HL-60/S4 treated with retinoic acid at 250 ng/mL for 4 days and 3 days (cell line): ENCODE measurements at regions not wholly inside any gene's neighbourhood (a gene's known extent, or its start where the extent isn't known, plus 50 kb on each side); places are given as distances from the start of the nearest gene placed in this dataset.
"Not testable (repeated sequence)": the region's sequence is repeated elsewhere in the genome, so short reads cannot be mapped to it uniquely, and the experiment has no call there.

Experiments
- in situ Hi-C: fragments of 300-500 bp; cut with MboI; formaldehyde crosslinking; loops from 2 replicates; pipeline ENCODE4 v1.7.0; 2022; ENCODE audit warnings: low sequenced_read_pairs

DNA sequence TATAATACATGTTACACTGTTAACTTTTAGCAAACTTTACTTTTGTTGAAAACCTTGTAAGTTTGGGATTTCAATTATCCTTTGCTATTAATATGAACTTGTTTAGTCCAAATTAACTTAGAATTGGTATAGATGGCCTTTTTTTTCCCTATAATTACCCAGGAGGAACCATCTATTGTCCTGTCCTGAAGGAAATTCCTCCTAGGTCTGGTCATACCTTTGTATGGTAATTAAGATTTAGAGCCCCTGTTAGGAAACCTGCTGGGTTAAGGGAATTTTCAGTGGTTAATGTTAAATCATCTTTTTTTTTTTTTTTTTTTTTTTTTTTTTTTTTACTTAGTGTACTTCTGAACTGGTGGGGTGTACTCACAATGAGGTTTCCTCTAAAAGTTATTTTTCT, 2159.8 kb downstream of the TP53TG3F start:
- in situ Hi-C loops, result not testable (repeated sequence)

DNA sequence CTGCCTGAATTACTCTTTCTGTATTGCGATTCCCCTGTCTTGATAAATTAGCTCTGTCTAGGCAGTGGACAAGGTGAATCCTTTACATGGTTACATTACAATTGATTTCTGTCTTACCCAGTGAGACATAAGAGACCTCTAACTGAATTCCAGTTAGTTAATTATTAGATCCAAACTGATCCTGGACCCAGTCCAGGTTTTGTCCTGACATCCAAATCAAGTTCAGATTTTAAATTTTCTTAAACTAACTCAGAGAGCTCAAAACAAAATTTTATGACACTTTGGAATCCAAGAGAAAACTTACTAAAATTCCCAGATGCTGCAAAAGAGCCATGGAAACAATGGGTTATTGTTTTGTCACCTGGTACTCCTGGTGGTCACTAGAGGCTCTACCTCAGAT, 2166.6 kb downstream of the TP53TG3F start:
- in situ Hi-C loops, result no loop called here

DNA sequence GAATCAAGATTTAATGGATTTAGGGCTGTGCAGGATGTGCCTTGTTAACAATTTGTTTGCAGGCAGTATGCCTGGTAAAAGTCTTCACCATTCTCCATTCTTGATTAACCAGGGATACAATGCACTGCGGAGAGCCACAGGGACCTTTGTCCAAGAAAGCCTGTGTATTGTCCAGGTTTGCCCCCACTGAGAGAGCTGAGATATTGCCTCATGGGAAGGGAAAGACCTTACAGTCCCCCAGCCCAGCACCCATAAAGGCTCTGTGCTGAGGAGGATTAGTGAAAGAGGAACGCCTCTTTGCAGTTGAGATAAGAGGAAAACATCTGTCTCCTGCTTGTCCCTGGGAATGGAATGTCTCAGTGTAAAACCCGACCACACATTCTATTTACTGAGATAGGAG, 2169.6 kb downstream of the TP53TG3F start:
- in situ Hi-C loops, result no loop called here

DNA sequence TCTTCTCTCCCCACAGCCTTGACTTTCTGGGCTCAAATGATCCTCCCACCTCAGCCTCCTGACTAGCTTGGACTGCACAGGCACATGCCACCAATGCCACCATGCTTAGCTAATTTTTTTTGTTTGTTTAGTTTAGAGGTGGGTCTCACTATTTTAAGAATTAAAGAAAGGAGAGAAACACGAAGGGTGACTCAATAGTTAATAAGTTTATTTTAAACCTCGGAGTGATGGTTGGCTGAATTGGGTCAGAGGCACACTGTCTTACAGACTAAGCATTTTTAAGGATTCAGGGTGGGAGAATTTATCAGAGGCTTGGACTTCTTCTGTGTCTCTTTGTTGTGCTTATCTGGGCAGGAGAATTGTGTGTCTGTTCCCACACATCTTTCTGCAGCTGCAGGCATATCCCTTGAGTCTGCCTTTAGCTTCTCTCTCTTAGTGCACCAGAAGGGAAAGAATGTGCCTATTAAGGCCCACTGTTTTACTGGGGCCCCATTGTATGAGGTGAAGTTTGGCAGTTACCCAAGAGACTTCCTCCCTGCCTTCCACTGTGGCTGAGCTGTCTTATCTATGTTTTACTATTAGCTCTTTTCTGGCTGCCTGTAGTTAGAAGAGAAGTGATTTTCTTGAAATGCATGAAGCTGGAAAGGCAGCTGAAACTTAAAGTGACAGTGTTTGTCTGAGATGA, 2172.0 kb downstream of the TP53TG3F start:
- in situ Hi-C loops, result no loop called here

DNA sequence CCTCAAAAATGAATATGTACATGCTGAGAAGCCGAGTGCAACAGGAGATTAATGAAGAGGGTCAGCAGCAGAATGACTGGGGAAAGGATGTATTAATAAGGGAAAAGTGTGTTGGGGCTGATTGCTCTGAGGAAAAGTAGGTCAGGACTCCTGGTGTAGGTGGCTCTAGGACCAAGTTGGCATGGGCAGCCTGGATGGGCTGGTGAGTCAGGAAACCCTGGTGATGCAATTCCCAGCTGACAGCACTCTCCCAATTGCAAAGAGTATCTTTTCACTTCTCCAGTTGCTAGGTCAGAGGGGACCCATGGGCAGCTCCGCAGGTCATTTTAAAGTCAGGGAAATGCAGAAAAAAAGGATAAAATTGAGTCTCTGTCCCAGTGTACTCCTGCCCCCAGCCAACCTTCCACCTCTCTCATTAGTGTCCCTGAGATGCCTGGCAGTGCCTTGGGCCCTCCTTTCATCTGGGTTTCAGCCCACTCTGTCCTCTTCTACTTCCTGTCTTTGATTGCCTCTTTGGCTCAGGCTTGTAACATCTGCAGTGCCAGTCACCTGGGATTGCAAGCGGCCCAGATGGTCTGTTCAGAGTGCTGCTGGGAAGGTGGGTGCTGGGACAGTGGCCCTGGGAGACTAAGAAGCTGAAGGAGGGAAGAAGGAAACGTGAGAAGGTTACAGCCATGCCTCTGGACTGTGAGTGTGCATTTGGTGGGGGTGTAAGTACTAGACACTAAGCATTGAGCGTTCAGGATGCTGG, 2177.2 kb downstream of the TP53TG3F start:
- in situ Hi-C loops, result no loop called here

DNA sequence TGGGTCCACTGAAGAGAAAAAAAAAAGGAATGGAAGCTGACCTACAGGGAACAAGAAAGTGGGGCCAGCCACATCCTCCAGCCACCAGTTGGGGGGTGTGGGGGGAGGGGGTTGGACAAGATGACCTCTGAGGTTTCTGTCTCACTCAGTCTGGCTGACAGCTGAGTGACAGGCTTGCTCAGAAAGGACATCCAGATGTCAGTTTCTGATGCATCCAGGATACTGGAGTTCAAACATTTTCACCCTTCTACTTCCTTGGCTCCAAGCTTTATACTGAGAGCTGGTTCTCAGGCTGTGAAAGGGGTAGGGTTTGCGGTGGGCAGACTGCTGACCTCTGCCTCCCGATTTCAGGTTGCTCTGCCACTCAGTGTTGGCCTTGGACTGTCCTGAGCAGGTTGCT, 2178.3 kb downstream of the TP53TG3F start:
- in situ Hi-C loops, result no loop called here

DNA sequence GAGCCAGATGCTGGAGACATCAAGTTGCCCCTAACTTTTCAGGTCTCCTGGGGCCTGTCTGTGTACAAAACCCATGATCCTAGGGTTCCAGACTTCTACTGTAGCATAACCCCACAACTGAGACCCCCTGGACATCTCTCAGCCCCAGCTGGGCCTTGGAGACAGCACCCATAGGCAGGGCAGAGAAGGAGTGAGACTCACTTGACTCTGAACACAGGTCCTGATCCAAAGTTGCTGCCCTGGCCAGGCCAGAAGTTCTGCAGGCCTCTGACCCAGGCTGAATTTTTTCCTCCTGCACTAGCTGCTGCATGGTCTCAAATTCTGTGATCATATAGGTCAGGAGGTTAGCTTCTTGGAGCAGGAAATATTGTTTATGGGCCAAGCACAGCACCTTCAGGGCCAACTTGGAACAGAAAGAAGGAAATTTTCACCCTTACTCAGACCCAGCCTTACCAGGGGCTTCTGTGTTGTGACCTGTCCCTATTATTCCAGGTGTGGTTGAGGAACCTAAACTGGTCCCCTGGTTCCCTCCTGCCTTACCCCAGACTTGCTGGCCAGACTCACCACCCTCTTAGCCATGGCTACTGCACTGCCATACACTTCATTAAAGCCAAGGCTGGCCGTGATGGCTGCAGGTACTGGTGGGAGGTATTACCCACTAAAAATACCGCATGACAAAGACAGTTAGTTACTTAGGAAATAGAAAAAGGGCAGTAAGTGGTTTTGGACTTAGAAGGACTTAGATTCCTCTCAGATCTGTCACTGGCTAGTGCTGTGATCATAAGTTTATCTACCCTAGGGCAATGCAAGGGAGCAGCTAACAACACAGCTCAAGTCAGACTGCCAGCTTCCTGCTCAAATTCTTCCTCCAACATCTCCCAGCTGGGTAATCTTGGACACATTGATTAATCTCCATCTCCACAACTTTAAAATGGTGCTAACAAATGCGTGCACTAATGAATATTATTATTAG, 2180.1 kb downstream of the TP53TG3F start:
- in situ Hi-C loops, result no loop called here

DNA sequence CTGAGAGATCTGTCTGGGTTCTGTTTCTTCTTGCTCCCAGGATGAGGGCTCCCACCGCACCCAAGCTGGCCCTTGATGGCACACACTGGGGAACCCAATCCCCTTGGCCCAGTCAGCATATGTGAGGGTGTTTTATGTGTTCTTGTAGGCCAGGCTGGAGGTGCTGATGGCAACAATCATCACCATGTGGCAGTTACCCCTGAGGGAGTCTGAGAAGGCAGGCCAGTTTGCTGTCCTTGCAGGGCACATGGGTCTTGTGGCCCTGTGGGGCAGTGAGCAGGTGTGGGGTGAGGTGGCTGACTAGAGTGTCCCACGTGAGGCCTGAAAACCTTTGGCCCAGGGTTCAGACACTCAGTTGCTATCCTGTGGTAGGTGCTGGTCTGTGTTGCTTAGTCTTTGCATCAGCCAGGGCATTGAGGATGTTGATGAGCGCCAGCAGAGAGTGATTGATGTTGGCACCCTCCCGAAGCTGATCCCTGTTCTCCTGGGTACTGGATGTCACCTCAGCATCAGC, 2183.0 kb downstream of the TP53TG3F start:
- in situ Hi-C loops, result no loop called here

DNA sequence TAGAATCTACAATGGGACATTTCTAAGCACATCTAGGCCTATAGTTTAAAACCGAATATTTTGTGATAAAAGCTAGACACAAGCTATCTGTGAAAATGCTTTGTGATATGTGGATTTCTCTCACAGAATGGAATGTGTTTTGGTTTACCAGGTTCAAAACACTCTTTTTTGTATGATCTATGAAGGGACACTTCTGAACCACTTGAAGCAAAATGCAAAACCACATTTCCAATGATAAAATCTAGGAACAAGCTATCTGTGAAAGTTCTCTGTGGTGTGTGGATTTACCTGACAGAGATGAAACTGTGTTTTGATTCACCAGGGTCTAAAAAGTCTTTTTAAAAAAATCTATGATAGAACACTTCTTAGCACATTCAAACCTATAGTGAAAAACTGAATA, 2192.4 kb downstream of the TP53TG3F start:
- in situ Hi-C loops, result no loop called here

DNA sequence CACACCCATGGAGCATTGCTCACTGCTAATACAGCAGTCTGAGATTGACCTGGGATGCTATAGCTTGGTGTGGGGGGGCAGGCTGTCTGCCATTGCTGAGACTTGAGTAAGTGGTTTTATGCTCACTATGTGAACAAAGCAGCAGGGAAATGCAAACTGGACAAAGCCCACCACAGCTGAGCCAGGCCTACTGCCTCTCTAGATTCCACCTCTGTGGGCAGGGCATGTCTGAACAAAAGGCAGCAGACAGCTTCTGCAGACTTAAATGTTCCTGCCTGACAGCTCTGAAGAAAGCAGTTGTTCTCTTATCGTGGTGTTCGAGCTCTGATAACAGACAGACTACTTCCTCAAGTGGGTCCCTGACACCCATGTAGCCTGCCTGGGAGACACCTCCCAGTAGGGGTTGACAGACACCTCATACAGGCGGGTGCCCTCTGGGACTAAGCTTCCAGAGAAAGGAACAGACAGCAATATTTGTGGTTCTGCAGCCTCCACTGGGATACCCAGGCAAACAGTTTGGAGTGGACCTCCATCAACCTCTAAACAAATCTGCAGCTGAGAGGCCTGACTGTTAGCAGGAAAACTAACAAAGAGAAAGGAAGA, 2204.8 kb downstream of the TP53TG3F start:
- in situ Hi-C loops, result no loop called here

DNA sequence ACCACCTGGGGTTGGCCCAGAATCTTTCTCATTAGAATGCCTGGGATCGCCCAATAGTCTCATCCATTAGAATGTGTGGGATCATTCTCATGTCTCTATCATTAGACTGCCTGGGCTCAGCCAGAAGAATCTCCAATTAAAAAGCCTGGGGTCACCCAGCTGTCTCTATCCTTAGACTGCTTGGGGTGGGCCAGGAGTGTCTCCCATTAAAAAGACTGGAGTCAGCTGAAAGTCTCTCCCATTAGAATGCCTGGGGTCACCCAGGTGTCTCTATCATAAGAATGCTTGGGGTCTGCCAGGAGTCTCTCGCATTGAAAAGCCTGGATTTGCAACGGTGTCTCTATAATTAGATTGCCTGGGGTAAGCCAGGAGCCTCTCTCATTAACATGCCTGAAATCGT, 2225.7 kb downstream of the TP53TG3F start:
- in situ Hi-C loops, result no loop called here

DNA sequence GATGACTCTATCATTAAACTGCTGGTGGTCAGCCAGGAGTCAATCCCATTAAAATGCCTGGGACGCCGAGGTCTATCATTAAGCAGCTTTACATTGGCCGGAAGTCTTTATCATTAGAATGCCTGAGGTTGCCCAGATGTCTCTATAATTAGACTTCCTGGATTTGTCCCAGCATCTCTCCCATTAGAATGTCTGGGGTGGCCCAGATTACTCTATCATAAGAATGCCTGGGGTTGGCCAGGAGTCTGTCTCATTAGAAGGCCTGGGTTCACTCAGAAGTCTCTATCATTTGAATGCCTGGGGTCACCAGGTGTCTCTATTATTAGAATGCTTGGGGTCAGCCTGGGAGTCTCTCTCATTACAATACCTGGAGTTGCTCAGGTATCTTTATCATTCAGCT, 2227.2 kb downstream of the TP53TG3F start:
- in situ Hi-C loops, result no loop called here

DNA sequence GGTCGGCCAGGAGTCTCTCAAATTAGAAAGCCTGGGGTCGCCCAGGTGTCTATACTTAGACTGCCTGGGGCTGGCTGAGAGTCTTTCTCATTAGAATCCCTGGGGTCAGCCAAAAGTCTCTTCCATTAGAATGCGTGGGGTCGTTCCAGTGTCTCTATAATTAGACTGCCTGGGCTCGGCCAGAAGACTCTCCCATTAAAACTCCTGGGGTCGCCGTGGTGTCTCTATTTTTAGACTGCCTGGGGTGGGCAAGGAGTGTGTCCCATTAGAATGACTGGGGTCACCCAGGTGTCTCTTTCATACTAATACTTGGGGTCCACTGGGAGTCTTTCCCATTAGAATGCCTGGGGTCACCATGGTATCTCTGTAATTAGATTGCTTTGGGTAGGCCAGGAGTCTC, 2227.7 kb downstream of the TP53TG3F start:
- in situ Hi-C loops, result no loop called here

DNA sequence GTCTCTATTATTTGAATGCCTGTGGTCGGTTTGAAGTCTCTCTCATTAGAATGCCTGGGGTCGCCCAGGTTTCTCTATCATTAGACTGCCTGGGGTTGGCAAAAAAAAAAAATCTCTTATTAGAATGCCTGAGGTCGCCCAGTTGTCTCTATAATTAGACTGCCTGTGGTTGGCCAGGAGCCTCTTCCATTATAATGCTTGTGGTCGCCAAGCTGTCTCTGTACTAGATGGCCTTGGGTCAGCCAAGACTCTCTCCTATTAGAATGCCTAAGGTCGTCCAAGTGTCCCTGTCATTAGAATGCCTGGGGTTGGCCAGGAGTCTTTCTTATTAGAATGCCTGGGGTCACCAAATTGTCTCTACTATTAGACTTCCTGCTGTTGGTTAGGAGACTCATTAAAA, 2228.4 kb downstream of the TP53TG3F start:
- in situ Hi-C loops, result no loop called here

DNA sequence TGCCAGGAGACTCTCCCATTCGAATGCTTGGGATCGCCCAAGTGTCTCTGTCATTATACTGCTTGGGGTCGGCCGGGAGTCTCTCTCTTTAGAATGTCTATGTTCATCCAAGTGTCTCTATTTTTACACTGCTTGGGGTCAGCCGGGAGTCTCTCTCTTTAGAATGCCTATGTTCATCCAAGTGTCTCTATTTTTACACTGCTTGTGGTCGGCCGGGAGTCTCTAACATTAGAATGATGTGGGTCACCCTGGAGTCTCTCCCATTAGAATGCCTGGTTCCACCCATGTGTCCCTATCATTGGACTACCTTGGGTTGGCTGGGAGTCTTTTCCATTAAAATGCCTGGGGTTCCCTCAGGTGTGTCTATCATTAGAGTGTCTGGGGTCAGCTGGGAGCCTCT, 2230.4 kb downstream of the TP53TG3F start:
- in situ Hi-C loops, result no loop called here

DNA sequence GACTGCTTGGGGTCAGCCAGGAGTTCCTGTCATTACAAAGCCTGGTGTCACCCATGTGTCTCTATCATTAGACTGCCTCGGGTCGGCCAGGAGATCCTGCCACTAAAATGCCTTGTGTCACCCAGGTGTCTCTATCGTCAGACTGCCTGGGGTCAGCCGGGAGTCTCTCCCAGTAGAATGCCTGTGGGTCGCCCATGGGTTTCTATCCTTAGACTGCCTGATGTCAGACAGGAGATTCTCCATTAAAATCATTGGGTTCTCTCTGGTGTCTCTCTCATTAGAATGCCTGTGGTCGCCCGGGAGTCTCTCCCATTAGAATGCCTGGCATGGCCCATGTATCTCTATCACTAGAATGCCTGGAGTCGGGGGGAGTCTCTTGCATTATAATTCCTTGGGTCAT, 2231.0 kb downstream of the TP53TG3F start:
- in situ Hi-C loops, result no loop called here

DNA sequence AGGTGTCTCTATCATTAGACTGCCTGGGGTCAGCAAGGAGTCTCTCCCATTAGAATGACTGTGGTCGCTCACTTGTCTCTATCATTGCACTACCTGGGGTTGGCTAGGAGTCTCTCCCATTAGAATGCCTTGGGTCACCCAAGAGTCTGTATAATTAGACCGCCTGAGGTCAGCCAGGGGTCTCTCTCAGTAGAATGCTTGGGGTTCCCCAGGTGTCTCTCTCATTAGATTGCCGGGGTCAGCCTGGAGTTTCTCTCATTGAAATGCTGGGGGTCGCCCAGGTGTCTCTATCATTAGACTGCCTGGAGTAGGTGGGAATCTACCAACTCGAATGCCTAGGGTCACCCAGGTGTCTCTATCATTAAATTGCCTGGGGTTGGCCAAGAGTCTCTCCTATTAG, 2231.6 kb downstream of the TP53TG3F start:
- in situ Hi-C loops, result no loop called here

DNA sequence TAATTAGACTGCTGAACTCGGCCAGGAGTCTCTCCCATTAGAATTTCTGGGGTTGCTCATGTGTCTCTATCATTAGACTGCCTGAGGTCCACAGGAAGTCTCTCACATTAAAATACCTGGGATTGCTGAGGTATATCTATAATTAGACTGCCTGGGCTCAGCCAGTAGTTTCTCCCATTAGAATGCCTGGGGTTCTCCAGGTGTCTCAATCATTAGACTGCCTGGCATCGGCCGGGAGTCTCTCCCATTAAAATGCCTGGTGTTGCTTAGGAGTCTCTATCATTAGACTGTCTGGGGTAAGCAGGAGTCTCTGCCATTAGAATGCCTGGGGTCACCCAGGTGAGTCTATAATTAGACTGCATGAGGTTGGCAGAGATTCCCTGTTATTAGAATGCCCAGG, 2233.4 kb downstream of the TP53TG3F start:
- in situ Hi-C loops, result no loop called here

DNA sequence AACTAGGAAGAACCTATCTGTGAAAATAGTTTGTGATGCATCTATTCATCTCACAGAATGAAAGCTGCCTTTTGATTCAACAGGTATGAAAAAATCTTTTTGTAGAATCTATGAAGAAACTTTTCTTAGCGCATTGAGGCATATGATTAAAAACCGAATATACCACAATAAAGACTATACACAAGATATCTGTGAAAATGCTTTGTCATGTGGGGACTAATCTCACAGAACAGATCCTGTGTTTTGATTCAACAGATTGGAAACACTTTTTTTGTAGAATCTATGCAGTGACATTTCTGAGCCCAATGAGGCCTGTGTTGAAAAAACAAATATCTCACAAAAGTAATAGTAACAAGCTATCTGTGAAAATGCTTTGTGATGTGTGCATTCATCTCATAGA, 2247.5 kb downstream of the TP53TG3F start:
- in situ Hi-C loops, result no loop called here

DNA sequence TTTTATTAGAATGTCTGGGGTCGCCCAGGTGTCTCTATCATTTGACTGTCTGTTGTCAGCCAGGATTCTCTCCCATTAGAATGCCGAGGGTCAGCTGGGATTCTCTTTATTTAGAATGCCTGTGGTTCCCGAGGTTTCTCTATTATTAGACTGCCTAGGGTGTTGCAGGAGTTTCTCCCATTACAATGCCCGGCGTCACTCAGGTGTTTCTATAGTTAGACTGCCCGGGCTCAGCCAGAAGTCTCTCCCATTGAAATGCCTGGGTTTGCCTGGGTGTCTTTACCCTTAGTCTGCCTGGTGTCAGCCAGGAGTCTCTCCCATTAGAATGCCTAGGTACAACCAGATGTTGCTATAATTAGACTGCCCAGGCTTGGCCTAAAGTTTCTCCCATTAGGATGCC, 2252.0 kb downstream of the TP53TG3F start:
- in situ Hi-C loops, result no loop called here

DNA sequence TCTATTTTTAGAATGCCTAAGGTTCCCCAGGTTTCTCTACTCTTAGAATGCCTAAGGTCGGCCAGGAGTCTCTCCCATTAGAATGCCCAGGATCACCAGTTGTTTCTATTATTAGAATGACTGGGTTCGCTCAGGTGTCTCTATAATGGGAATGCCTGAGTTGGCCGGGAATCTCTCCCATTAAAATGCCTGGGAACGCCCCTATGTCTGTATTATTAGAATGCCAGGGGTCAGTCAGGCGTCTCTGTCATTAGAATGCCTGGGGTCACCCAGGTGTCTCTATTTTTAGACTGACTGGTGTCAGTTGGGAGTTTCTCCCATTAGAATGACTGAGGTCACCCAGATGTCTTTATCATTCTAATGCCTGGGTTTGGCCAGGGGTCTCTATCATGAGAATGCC, 2252.5 kb downstream of the TP53TG3F start:
- in situ Hi-C loops, result no loop called here
